ENCODE measurements at regions not wholly inside any gene's neighbourhood (a gene's known extent, or its start where the extent isn't known, plus 50 kb on each side); places are given as distances from the start of the nearest gene placed in this dataset.
A peak's percentile ranks its signal among the peaks of the same experiment; 100 is the strongest.

GRCh38 chr11:69402251-69402887, 79.1 kb upstream of the LINC01488 start:
- Histone ChIP-seq H4K8ac (ENCODE audit: low read depth in 2 of 2, low read length in 2 of 2) (no peak overlapping the region; a peak in 1 of 4 replicates), H3K4me2 (ENCODE audit: low read depth, low read length) (no peak overlapping the region), H3K9me1 (ENCODE audit: insufficient read depth, low read length) (peaks cover 12% of the 10 kb centered on the region; the same call in 1 of the 2 replicates), H4K91ac (ENCODE audit: insufficient read depth, low read depth, low read length) (no peak overlapping the region), H4K20me1 (ENCODE audit: insufficient read depth, low read length) (no peaks in the 10 kb centered on the region), H2BK5ac (ENCODE audit: low read depth, low read length, poor library complexity, severe bottlenecking) (no peak overlapping the region), H4K5ac (ENCODE audit: low read depth, low read length) (no peak overlapping the region), H3K36me3 (ENCODE audit: control insufficient read depth, insufficient read depth, low read length) (no peaks in the 10 kb centered on the region), H3K4me1 (ENCODE audit: control insufficient read depth, insufficient read depth, low read length) (peaks cover 14% of the 10 kb centered on the region), H2BK15ac (ENCODE audit: low read depth, low read length) (peak overlapping the region; percentile 88; the same call in 1 of the 3 replicates), H3K79me1 (ENCODE audit: low read depth in 1 of 2, low read length in 2 of 2) (no peaks in the 10 kb centered on the region), H3K23ac (ENCODE audit: low read depth, low read length) (no peak overlapping the region), H2BK20ac (ENCODE audit: low read depth, low read length) (peak overlapping the region; percentile 83; the same call in 1 of the 2 replicates), H3K4ac (ENCODE audit: low read depth, low read length) (peak overlapping the region; percentile 60), H3K9me3 (ENCODE audit: control insufficient read depth, insufficient read depth, low read length) (peaks cover 9% of the 10 kb centered on the region), H2BK120ac (ENCODE audit: low read depth, low read length) (peak overlapping the region; percentile 72), H3K18ac (ENCODE audit: low read depth, low read length) (no peak overlapping the region; the same call in 1 of the 2 replicates), H2AK5ac (ENCODE audit: low read depth, low read length) (peak overlapping the region; percentile 77), H3K27me3 (ENCODE audit: control insufficient read depth, insufficient read depth, low read length) (no peaks in the 10 kb centered on the region), H3K4me3 (ENCODE audit: insufficient read depth, low read depth, low read length) (no peak overlapping the region), H2AFZ (replicated peaks; ENCODE audit: low read length, poor library complexity) (no peak overlapping the region), H3K56ac (ENCODE audit: extremely low read depth, insufficient read depth, low read length) (no peak overlapping the region), H3K27ac (ENCODE audit: insufficient read depth, low read length) (no peak overlapping the region), H3K9ac (ENCODE audit: low read depth, low read length) (no peak overlapping the region), H3K14ac (replicated peaks; ENCODE audit: low read depth, low read length) (peak overlapping the region; percentile 74), H2AK9ac (replicated peaks; ENCODE audit: low read depth, low read length, poor library complexity) (no peak overlapping the region)
- dilution Hi-C loops (cut with HindIII; ENCODE audit: low sequenced_read_pairs, unreplicated experiment), result no loop called here
- CTCF ChIA-PET, result no interaction called here
- BruUV-seq (replicated peaks), result no TSS peak
- no peak for DNase-seq
- 0% methylated on average over 1 of the region's 4 CpGs; no CpG with 5 or more reads in 1 of the 2 experiments for WGBS, 2 experiments (ENCODE audit: extremely low coverage in 2 of 2, insufficient read length in 1 of 2)
- intact Hi-C loops (cut with micrococcal nuclease), result no loop called here
- POLR2A ChIA-PET (ENCODE audit: unreplicated experiment), result no interaction called here
- no peak for ATAC-seq (ENCODE audit: low read depth)
- TF ChIP-seq MAFK (IDR thresholded peaks at IDR 0.05; ENCODE audit: low read depth, low read length), result no peak
- TF ChIP-seq MXI1 (IDR thresholded peaks at IDR 0.05; ENCODE audit: borderline replicate concordance, low read depth, low read length), result no peak
- no peak for TF ChIP-seq RAD21 (IDR thresholded peaks at IDR 0.05; ENCODE audit: low read length)
- TF ChIP-seq NFE2L2 (IDR thresholded peaks at IDR 0.05; ENCODE audit: low read depth, low read length), result no peak
- TF ChIP-seq FOS (IDR thresholded peaks at IDR 0.05; ENCODE audit: low read depth, low read length), result no peak
- TF ChIP-seq RFX5 (IDR thresholded peaks at IDR 0.05; ENCODE audit: low read depth, low read length), result no peak
- no peak for TF ChIP-seq MAZ (IDR thresholded peaks at IDR 0.05; ENCODE audit: borderline replicate concordance, low read depth, low read length)
- TF ChIP-seq SMC3 (IDR thresholded peaks at IDR 0.05; ENCODE audit: low read depth, low read length), result no peak
- no peak for TF ChIP-seq CTCF (conservative IDR thresholded peaks at IDR 0.05; ENCODE audit: low read depth, low read length)
- TF ChIP-seq POLR2A (IDR thresholded peaks at IDR 0.05; ENCODE audit: low read depth, low read length), result no peak
- TF ChIP-seq ELK1 (IDR thresholded peaks at IDR 0.05; ENCODE audit: borderline replicate concordance, low read depth, low read length), result no peak
- no peak for TF ChIP-seq RCOR1 (IDR thresholded peaks at IDR 0.05; ENCODE audit: insufficient replicate concordance, low read length)
- TF ChIP-seq BHLHE40 (IDR thresholded peaks at IDR 0.05; ENCODE audit: low read depth, low read length), result no peak
- no peak for TF ChIP-seq CHD1 (IDR thresholded peaks at IDR 0.05; ENCODE audit: low read depth, low read length)
- in situ Hi-C loops (cut with MboI; ENCODE audit: low sequenced_read_pairs), result no loop called here

Data from IMR-90 (cell line).